ENCODE measurements at regions not wholly inside any gene's neighbourhood (a gene's known extent, or its start where the extent isn't known, plus 50 kb on each side); places are given as distances from the start of the nearest gene placed in this dataset.
A peak's percentile ranks its signal among the peaks of the same experiment; 100 is the strongest.

- 63% methylated on average over 4 of the region's 4 CpGs for WGBS
- no peaks in the 10 kb centered on the region for H3K36me3 ChIP-seq (ENCODE audit: control insufficient read depth in 2 of 2, insufficient read depth in 2 of 2, low read length in 1 of 2)
- H3K27ac ChIP-seq (ENCODE audit: low read depth in 1 of 2, low read length in 1 of 2): no peak overlapping the region
Measured at GRCh38 chr11:11148596-11148995, 204.5 kb downstream of the CSNK2A3 start.

DNA sequence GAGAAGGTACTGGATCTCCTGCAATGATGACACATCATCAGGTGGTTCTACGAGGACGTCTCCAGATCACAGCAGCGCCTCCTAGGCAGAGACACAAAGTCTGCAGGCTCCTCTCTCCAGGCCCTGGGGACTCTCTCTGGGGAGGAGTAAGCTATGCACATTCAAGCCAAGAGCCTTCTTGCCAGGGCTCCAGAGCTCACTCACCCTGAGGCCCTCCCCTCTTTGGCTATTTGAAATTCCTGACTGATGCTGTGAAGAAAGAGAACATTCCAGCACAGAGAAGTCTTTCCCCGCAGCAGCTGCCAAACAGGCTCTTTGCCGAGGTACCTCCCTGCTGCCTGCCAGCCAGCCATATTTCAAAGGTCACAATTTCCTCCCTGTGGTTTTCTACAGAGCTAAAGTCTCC lies 204.9 kb downstream of the CSNK2A3 start:
- WGBS: 50% methylated on average over 5 of the region's 5 CpGs
- peaks cover 0 to 16% of the 10 kb centered on the region in 2 donors for H3K27me3 ChIP-seq (ENCODE audit: control insufficient read depth in 2 of 2, insufficient read depth in 1 of 2, low read length in 1 of 2)
- peaks cover 10 to 34% of the 10 kb centered on the region in 2 donors for H3K4me1 ChIP-seq (ENCODE audit: control insufficient read depth in 2 of 2, insufficient read depth in 2 of 2, low read length in 2 of 2)
- H3K27ac ChIP-seq (ENCODE audit: low read depth in 1 of 2, low read length in 1 of 2): no peak overlapping the region
- H3K36me3 ChIP-seq (ENCODE audit: control insufficient read depth in 2 of 2, insufficient read depth in 2 of 2, low read length in 1 of 2): no peaks in the 10 kb centered on the region
- no peak overlapping the region for H3K4me3 ChIP-seq (ENCODE audit: low read length in 2 of 2)
- peaks cover 0 to 5% of the 10 kb centered on the region in 2 donors for H3K9me3 ChIP-seq (ENCODE audit: control insufficient read depth in 2 of 2, insufficient read depth in 1 of 2, low read length in 1 of 2)
- peak in 1 of 9 donors; percentile 28 for DNase-seq (ENCODE audit: low read depth in 6 of 9, low spot score in 9 of 9)

More at GRCh38 chr11:11148596-11148995, 204.5 kb downstream of the CSNK2A3 start:
- DNase-seq (ENCODE audit: low read depth in 6 of 9, low spot score in 9 of 9): no peak
- peaks cover 10 to 34% of the 10 kb centered on the region in 2 donors for H3K4me1 ChIP-seq (ENCODE audit: control insufficient read depth in 2 of 2, insufficient read depth in 2 of 2, low read length in 2 of 2)
- peaks cover 0 to 16% of the 10 kb centered on the region in 2 donors for H3K27me3 ChIP-seq (ENCODE audit: control insufficient read depth in 2 of 2, insufficient read depth in 1 of 2, low read length in 1 of 2)
- H3K9me3 ChIP-seq (ENCODE audit: control insufficient read depth in 2 of 2, insufficient read depth in 1 of 2, low read length in 1 of 2): peaks cover 0 to 5% of the 10 kb centered on the region in 2 donors
- no peak overlapping the region for H3K4me3 ChIP-seq (ENCODE audit: low read length in 2 of 2)

DNA sequence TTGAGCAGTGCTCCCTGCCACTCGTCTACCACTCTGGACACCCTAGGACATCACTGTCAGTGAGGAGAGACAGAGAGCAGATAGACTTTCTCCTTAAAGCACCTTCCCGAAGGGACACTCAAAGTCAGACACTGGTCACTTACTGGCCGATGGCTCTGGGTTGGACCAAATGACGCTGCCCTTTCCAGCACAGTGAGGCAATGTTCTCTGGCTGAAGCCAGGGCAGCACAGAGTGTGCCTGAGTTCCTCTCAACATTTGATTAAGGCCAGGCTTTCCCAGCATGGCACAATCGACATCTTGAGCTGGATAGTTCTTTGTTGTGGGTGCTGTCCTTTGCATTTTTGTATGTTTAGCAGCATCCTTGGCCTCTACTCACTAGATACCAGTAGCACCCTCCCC lies 206.2 kb downstream of the CSNK2A3 start:
- no peak overlapping the region for H3K27ac ChIP-seq (ENCODE audit: low read depth in 1 of 2, low read length in 1 of 2)
- peaks cover 10 to 34% of the 10 kb centered on the region in 2 donors for H3K4me1 ChIP-seq (ENCODE audit: control insufficient read depth in 2 of 2, insufficient read depth in 2 of 2, low read length in 2 of 2)
- no peak overlapping the region for H3K4me3 ChIP-seq (ENCODE audit: low read length in 2 of 2)
- 94% methylated on average over 5 of the region's 5 CpGs for WGBS
- no peaks in the 10 kb centered on the region for H3K36me3 ChIP-seq (ENCODE audit: control insufficient read depth in 2 of 2, insufficient read depth in 2 of 2, low read length in 1 of 2)
- peaks cover 0 to 5% of the 10 kb centered on the region in 2 donors for H3K9me3 ChIP-seq (ENCODE audit: control insufficient read depth in 2 of 2, insufficient read depth in 1 of 2, low read length in 1 of 2)
- no peak for DNase-seq (ENCODE audit: low read depth in 6 of 9, low spot score in 9 of 9)
- H3K27me3 ChIP-seq (ENCODE audit: control insufficient read depth in 2 of 2, insufficient read depth in 1 of 2, low read length in 1 of 2): peaks cover 0 to 16% of the 10 kb centered on the region in 2 donors

DNA sequence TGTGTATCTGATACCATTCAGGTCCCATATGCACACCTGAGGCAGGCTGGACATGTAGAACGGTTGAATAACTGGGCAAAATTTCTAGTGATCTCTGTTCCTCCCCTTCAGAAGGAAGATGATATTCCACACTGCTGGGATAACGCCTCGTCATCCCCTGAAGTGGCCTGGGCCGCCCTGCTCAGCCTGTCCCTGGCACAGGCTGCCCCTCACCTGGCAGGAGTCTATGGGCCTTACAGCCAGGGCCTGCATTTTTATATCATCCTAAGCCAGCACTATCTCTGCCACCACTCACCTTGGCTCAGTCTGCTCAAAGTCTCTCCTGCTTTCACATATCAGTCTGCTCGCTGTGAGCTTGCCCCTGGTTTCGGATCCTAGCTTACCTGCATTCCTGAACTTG lies 209.2 kb downstream of the CSNK2A3 start:
- no peak overlapping the region for H3K4me3 ChIP-seq (ENCODE audit: low read length in 2 of 2)
- H3K9me3 ChIP-seq (ENCODE audit: control insufficient read depth in 2 of 2, insufficient read depth in 1 of 2, low read length in 1 of 2): peaks cover 0 to 5% of the 10 kb centered on the region in 2 donors
- WGBS: 81% methylated on average over 6 of the region's 6 CpGs
- H3K36me3 ChIP-seq (ENCODE audit: control insufficient read depth in 2 of 2, insufficient read depth in 2 of 2, low read length in 1 of 2): no peaks in the 10 kb centered on the region
- peaks cover 0 to 12% of the 10 kb centered on the region in 2 donors for H3K4me1 ChIP-seq (ENCODE audit: control insufficient read depth in 2 of 2, insufficient read depth in 2 of 2, low read length in 2 of 2)
- H3K27me3 ChIP-seq (ENCODE audit: control insufficient read depth in 2 of 2, insufficient read depth in 1 of 2, low read length in 1 of 2): peaks cover 0 to 16% of the 10 kb centered on the region in 2 donors
- no peak overlapping the region for H3K27ac ChIP-seq (ENCODE audit: low read depth in 1 of 2, low read length in 1 of 2)
- no peak for DNase-seq (ENCODE audit: low read depth in 6 of 9, low spot score in 9 of 9)

GRCh38 chr11:11142430-11142829 lies 210.6 kb downstream of the CSNK2A3 start:
- no peak for DNase-seq (ENCODE audit: low read depth in 6 of 9, low spot score in 9 of 9)
- Histone ChIP-seq H3K4me1 (ENCODE audit: control insufficient read depth in 2 of 2, insufficient read depth in 2 of 2, low read length in 2 of 2) (no peaks in the 10 kb centered on the region), H3K36me3 (ENCODE audit: control insufficient read depth in 2 of 2, insufficient read depth in 2 of 2, low read length in 1 of 2) (no peaks in the 10 kb centered on the region), H3K27me3 (ENCODE audit: control insufficient read depth in 2 of 2, insufficient read depth in 1 of 2, low read length in 1 of 2) (peaks cover 0 to 6% of the 10 kb centered on the region in 2 donors), H3K9me3 (ENCODE audit: control insufficient read depth in 2 of 2, insufficient read depth in 1 of 2, low read length in 1 of 2) (peaks cover 0 to 4% of the 10 kb centered on the region in 2 donors), H3K27ac (ENCODE audit: low read depth in 1 of 2, low read length in 1 of 2) (no peak overlapping the region), H3K4me3 (ENCODE audit: low read length in 2 of 2) (no peak overlapping the region)
- WGBS: 89% methylated on average over 4 of the region's 4 CpGs

DNA sequence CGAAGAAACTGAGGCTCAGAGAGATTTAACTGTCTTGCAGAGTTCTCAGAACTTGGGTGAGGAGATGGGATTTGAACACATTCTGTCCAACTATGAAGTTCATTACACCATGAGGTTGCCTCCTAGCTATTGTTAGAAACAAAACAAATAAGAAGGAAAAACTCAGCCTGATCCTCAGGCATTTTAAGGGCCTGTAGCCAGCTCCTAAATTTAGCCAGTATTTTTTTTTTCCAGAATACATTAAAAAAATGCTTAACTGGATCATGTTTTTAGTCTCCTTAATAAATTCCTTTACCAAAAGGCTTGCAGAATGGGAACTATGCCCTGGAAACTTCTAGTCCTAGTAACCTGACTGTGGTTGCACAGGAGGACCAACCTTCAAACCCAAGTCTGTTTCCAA lies 212.0 kb downstream of the CSNK2A3 start:
- no peak for DNase-seq (ENCODE audit: low read depth in 6 of 9, low spot score in 9 of 9)
- 94% methylated on average over 1 of the region's 1 CpG for WGBS
- no peak overlapping the region for H3K27ac ChIP-seq (ENCODE audit: low read depth in 1 of 2, low read length in 1 of 2)

GRCh38 chr11:11140510-11140909 lies 212.5 kb downstream of the CSNK2A3 start:
- no peaks in the 10 kb centered on the region for H3K36me3 ChIP-seq (ENCODE audit: control insufficient read depth in 2 of 2, insufficient read depth in 2 of 2, low read length in 1 of 2)
- no peaks in the 10 kb centered on the region for H3K27me3 ChIP-seq (ENCODE audit: control insufficient read depth in 2 of 2, insufficient read depth in 1 of 2, low read length in 1 of 2)
- H3K4me1 ChIP-seq (ENCODE audit: control insufficient read depth in 2 of 2, insufficient read depth in 2 of 2, low read length in 2 of 2): no peaks in the 10 kb centered on the region
- H3K4me3 ChIP-seq (ENCODE audit: low read length in 2 of 2): no peak overlapping the region
- DNase-seq (ENCODE audit: low read depth in 6 of 9, low spot score in 9 of 9): no peak
- H3K27ac ChIP-seq (ENCODE audit: low read depth in 1 of 2, low read length in 1 of 2): no peak overlapping the region
- H3K9me3 ChIP-seq (ENCODE audit: control insufficient read depth in 2 of 2, insufficient read depth in 1 of 2, low read length in 1 of 2): no peaks in the 10 kb centered on the region

More for the DNA sequence above, 212.0 kb downstream of the CSNK2A3 start:
- no peak overlapping the region for H3K4me3 ChIP-seq (ENCODE audit: low read length in 2 of 2)
- H3K27me3 ChIP-seq (ENCODE audit: control insufficient read depth in 2 of 2, insufficient read depth in 1 of 2, low read length in 1 of 2): no peaks in the 10 kb centered on the region
- H3K4me1 ChIP-seq (ENCODE audit: control insufficient read depth in 2 of 2, insufficient read depth in 2 of 2, low read length in 2 of 2): no peaks in the 10 kb centered on the region
- no peaks in the 10 kb centered on the region for H3K36me3 ChIP-seq (ENCODE audit: control insufficient read depth in 2 of 2, insufficient read depth in 2 of 2, low read length in 1 of 2)
- H3K9me3 ChIP-seq (ENCODE audit: control insufficient read depth in 2 of 2, insufficient read depth in 1 of 2, low read length in 1 of 2): no peaks in the 10 kb centered on the region

DNA sequence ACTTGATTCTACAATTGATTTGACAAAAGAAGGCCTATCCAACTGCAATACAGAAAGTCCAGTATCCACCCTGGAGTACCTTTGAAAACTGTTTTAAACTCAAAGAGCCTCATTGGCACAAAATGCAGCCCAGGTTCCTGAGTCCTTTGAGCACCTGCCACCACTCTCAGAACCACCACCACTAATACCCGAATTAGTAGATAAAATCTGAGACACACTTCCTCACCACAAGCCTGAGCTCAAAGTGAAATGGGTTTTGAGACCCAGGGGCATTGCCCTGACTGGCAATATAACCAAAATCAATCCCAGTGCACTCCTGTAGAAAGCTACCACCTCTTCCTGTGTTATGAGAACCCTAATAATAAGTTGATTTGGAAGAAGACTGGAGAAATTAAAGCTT lies 215.7 kb downstream of the CSNK2A3 start:
- Histone ChIP-seq H3K27ac (ENCODE audit: low read depth in 1 of 2, low read length in 1 of 2) (no peak overlapping the region), H3K4me1 (ENCODE audit: control insufficient read depth in 2 of 2, insufficient read depth in 2 of 2, low read length in 2 of 2) (no peaks in the 10 kb centered on the region), H3K4me3 (ENCODE audit: low read length in 2 of 2) (no peak overlapping the region), H3K27me3 (ENCODE audit: control insufficient read depth in 2 of 2, insufficient read depth in 1 of 2, low read length in 1 of 2) (no peaks in the 10 kb centered on the region), H3K36me3 (ENCODE audit: control insufficient read depth in 2 of 2, insufficient read depth in 2 of 2, low read length in 1 of 2) (no peaks in the 10 kb centered on the region), H3K9me3 (ENCODE audit: control insufficient read depth in 2 of 2, insufficient read depth in 1 of 2, low read length in 1 of 2) (no peaks in the 10 kb centered on the region)
- WGBS: 4% methylated on average over 1 of the region's 1 CpG
- DNase-seq (ENCODE audit: low read depth in 6 of 9, low spot score in 9 of 9): peak in 1 of 9 donors; percentile 20

- H3K27ac ChIP-seq (ENCODE audit: low read depth in 1 of 2, low read length in 1 of 2): peak overlapping the region in 1 of 2 donors; percentile 41
- H3K9me3 ChIP-seq (ENCODE audit: control insufficient read depth in 2 of 2, insufficient read depth in 1 of 2, low read length in 1 of 2): no peaks in the 10 kb centered on the region
- H3K27me3 ChIP-seq (ENCODE audit: control insufficient read depth in 2 of 2, insufficient read depth in 1 of 2, low read length in 1 of 2): no peaks in the 10 kb centered on the region
- H3K4me3 ChIP-seq (ENCODE audit: low read length in 2 of 2): no peak overlapping the region
- 96% methylated on average over 2 of the region's 2 CpGs for WGBS
- no peak for DNase-seq (ENCODE audit: low read depth in 6 of 9, low spot score in 9 of 9)
- H3K36me3 ChIP-seq (ENCODE audit: control insufficient read depth in 2 of 2, insufficient read depth in 2 of 2, low read length in 1 of 2): no peaks in the 10 kb centered on the region
- H3K4me1 ChIP-seq (ENCODE audit: control insufficient read depth in 2 of 2, insufficient read depth in 2 of 2, low read length in 2 of 2): no peaks in the 10 kb centered on the region
Measured at GRCh38 chr11:11135820-11136476, 217.1 kb downstream of the CSNK2A3 start.

Measured in thymus (tissue), 11 donors.